NT2/D1 (cell line): ENCODE measurements at regions not wholly inside any gene's neighbourhood (a gene's known extent, or its start where the extent isn't known, plus 50 kb on each side); places are given as distances from the start of the nearest gene placed in this dataset.

Experiments
- SUZ12 ChIP-seq: IDR thresholded peaks from 2 replicates; pipeline ENCODE4 v1.6.1; 2011; ENCODE audit not compliant: insufficient read length, insufficient read depth; ENCODE audit errors: extremely low read depth
- YY1 ChIP-seq: IDR thresholded peaks from 2 replicates; pipeline ENCODE4 v1.6.1; 2011; ENCODE audit not compliant: insufficient read length, insufficient read depth
- ZNF274 ChIP-seq: IDR thresholded peaks from 2 replicates; pipeline ENCODE4 v1.6.1; 2011; ENCODE audit warnings: mild to moderate bottlenecking, low read depth, low read length

- no peak for TF ChIP-seq ZNF274
- TF ChIP-seq YY1, result no peak
- no peak for TF ChIP-seq SUZ12
Measured at GRCh38 chr5:60293518-60293917, 400.0 kb upstream of the PDE4D start.
